ENCODE measurements at regions not wholly inside any gene's neighbourhood (a gene's known extent, or its start where the extent isn't known, plus 50 kb on each side); places are given as distances from the start of the nearest gene placed in this dataset.

DNA sequence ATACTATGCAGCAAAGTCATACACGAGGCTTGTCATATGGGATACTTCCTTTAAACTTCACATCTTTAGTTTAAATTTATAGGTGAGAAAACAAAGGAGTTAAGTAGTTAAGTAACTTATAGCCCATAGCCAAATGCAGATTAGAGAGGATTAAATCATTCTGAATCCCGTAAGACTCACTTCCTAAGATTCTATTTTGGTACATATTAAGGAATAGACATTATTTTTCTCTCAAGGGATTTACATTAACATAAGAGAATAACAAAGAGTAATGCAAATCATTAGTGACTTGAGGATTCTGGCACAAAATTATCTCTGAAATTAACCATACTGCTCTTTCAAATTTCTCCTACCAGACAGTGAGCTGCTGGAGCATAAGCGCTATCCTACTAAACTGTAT lies 747.4 kb upstream of the ARPP21 start:
- TF ChIP-seq, protein P1, sequence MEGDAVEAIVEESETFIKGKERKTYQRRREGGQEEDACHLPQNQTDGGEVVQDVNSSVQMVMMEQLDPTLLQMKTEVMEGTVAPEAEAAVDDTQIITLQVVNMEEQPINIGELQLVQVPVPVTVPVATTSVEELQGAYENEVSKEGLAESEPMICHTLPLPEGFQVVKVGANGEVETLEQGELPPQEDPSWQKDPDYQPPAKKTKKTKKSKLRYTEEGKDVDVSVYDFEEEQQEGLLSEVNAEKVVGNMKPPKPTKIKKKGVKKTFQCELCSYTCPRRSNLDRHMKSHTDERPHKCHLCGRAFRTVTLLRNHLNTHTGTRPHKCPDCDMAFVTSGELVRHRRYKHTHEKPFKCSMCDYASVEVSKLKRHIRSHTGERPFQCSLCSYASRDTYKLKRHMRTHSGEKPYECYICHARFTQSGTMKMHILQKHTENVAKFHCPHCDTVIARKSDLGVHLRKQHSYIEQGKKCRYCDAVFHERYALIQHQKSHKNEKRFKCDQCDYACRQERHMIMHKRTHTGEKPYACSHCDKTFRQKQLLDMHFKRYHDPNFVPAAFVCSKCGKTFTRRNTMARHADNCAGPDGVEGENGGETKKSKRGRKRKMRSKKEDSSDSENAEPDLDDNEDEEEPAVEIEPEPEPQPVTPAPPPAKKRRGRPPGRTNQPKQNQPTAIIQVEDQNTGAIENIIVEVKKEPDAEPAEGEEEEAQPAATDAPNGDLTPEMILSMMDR (IDR thresholded peaks at IDR 0.05), result no peak
- no peak for TF ChIP-seq POLR2A (IDR thresholded peaks at IDR 0.05)

All from Peyer's patch (tissue), 4 donors.